ENCODE measurements at regions not wholly inside any gene's neighbourhood (a gene's known extent, or its start where the extent isn't known, plus 50 kb on each side); places are given as distances from the start of the nearest gene placed in this dataset.

- TF ChIP-seq ZNF274 (IDR thresholded peaks at IDR 0.05; ENCODE audit: low read depth, low read length), result no peak
- TF ChIP-seq YY1 (IDR thresholded peaks at IDR 0.05; ENCODE audit: insufficient read depth, insufficient read length), result no peak
Measured at GRCh38 chr1:228851193-228851592, 115.9 kb downstream of the RHOU start.

Data from NT2/D1 (cell line).